CD4-positive, CD25-positive, alpha-beta regulatory T cell (primary cell): ENCODE measurements at regions not wholly inside any gene's neighbourhood (a gene's known extent, or its start where the extent isn't known, plus 50 kb on each side); places are given as distances from the start of the nearest gene placed in this dataset.
"Not testable (repeated sequence)": the region's sequence is repeated elsewhere in the genome, so short reads cannot be mapped to it uniquely, and the experiment has no call there.

Source experiments
- ATAC-seq, 2 donors: fragments of 150-1000 bp; cut with Tn5 transposase; one replicate each; pipeline ENCODE4 v1.10.0; 2021; ENCODE audit warnings: low read depth in 2 of 2, moderate number of reproducible peaks in 2 of 2, moderate library complexity in 1 of 2
- DNase-seq, 3 donors: peaks; one replicate each; pipeline versions ENCODE4 v3.0.0 to v3.0.0-alpha.2; 2012 to 2022; ENCODE audit warnings: mixed read lengths in 1 of 3
- H3K27ac ChIP-seq: one replicate; pipeline ENCODE4 v1.7.0; 2013; ENCODE audit warnings: mild to moderate bottlenecking, low read length; ENCODE audit not compliant: insufficient read depth, poor library complexity, severe bottlenecking
- H3K27me3 ChIP-seq: one replicate; pipeline ENCODE4 v1.7.0; 2013; ENCODE audit warnings: low read length; ENCODE audit not compliant: control insufficient read depth, insufficient read depth
- H3K36me3 ChIP-seq: one replicate; pipeline ENCODE4 v1.7.0; 2013; ENCODE audit warnings: mild to moderate bottlenecking, low read length, moderate library complexity; ENCODE audit not compliant: control insufficient read depth, insufficient read depth
- H3K4me1 ChIP-seq: 2 replicates; pipeline ENCODE4 v1.7.0; 2013; ENCODE audit warnings: mild to moderate bottlenecking, low read length; ENCODE audit not compliant: insufficient read depth, control insufficient read depth, poor library complexity, severe bottlenecking
- H3K4me3 ChIP-seq: one replicate; pipeline ENCODE4 v1.7.0; 2013; ENCODE audit warnings: low read depth, mild to moderate bottlenecking, low read length, moderate library complexity
- H3K9me3 ChIP-seq, 2 experiments: 1 replicate in 1 of 2; 2 replicates in 1 of 2; pipeline ENCODE4 v1.7.0; 2013; ENCODE audit warnings: low read length in 2 of 2, mild to moderate bottlenecking in 1 of 2, moderate library complexity in 1 of 2; ENCODE audit not compliant: control insufficient read depth in 2 of 2
- H3K27ac Mint-ChIP-seq, 3 donors: one replicate each; pipeline ENCODE4 v1.8.0; 2020 to 2022; ENCODE audit warnings: mild to moderate bottlenecking in 3 of 3, mixed read lengths in 3 of 3, moderate library complexity in 2 of 3
- H3K27me3 Mint-ChIP-seq: one replicate; pipeline ENCODE4 v1.8.0; 2022; ENCODE audit warnings: mild to moderate bottlenecking, mixed read lengths
- H3K36me3 Mint-ChIP-seq: one replicate; pipeline ENCODE4 v1.8.0; 2020; ENCODE audit warnings: mixed read lengths
- H3K4me1 Mint-ChIP-seq, 4 donors: one replicate each; pipeline ENCODE4 v1.8.0; 2020 to 2022; ENCODE audit warnings: mixed read lengths in 4 of 4, mild to moderate bottlenecking in 1 of 4
- H3K4me3 Mint-ChIP-seq, 4 donors: one replicate each; pipeline ENCODE4 v1.8.0; 2020 to 2022; ENCODE audit warnings: mild to moderate bottlenecking in 4 of 4, mixed read lengths in 4 of 4, moderate library complexity in 3 of 4
- H3K9me3 Mint-ChIP-seq, 7 donors: one replicate each; pipeline ENCODE4 v1.8.0; 2020 to 2022; ENCODE audit warnings: mixed read lengths in 7 of 7, mild to moderate bottlenecking in 3 of 7, moderate library complexity in 2 of 7

DNA sequence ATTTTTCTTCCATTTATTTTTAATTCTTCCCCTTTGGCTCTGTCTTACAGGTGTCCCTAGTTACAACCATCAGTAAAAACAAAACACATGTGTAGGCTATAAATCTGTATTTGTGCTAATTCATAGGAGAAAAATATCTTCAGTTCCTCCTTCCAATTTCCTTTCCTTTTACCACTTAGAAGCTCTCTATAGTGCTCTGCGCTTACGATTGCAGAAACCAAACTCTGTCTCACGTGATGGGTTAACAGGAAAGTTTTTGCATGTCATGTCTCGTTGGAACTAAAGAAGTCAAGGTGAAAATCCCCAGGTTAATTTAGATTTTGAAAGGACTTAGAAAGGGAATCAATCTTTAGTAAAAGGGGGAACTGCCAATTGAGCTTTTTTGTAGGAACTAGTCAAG lies 1390.5 kb upstream of the ZEB2 start:
- no peak overlapping the region for H3K27ac ChIP-seq
- Mint-ChIP-seq H3K27me3 (no peaks in the 10 kb centered on the region), H3K27ac (no peak overlapping the region), H3K9me3 (peaks cover 0 to 5% (median 2%) of the 10 kb centered on the region in 7 donors), H3K4me1 (no peaks in the 10 kb centered on the region), H3K4me3 (no peak overlapping the region), H3K36me3 (no peaks in the 10 kb centered on the region)
- H3K4me3 ChIP-seq: no peak overlapping the region
- no peaks in the 10 kb centered on the region for H3K4me1 ChIP-seq
- no peak for DNase-seq
- H3K27me3 ChIP-seq: no peaks in the 10 kb centered on the region
- no peaks in the 10 kb centered on the region for H3K9me3 ChIP-seq
- ATAC-seq: no peak
- no peaks in the 10 kb centered on the region for H3K36me3 ChIP-seq

DNA sequence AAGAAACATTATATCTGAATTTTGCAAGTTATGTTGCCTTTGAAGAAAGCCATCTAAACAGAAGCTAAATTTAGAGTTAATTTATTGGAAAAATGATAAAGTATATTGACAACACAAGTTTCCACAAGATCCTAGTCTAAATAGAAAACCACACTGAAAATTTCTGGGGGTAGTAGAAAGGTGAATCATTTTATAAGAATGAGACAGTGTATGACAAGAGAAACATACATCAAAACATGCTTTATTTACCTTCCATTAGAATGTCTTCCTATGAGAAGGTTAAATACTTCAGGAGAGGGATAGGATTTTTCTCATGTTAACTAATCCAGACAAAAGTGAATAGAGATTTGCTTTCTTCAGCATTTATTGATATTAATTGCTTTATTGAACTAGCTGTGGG lies 1389.8 kb upstream of the ZEB2 start:
- Mint-ChIP-seq H3K4me1 (no peaks in the 10 kb centered on the region), H3K4me3 (no peak overlapping the region), H3K27ac (no peak overlapping the region), H3K9me3 (peaks cover 0 to 5% (median 2%) of the 10 kb centered on the region in 7 donors), H3K36me3 (no peaks in the 10 kb centered on the region), H3K27me3 (no peaks in the 10 kb centered on the region)
- ATAC-seq (no peak), DNase-seq (no peak)
- no peaks in the 10 kb centered on the region for H3K27me3 ChIP-seq
- no peak overlapping the region for H3K27ac ChIP-seq
- no peaks in the 10 kb centered on the region for H3K4me1 ChIP-seq
- H3K9me3 ChIP-seq: no peaks in the 10 kb centered on the region
- no peaks in the 10 kb centered on the region for H3K36me3 ChIP-seq
- no peak overlapping the region for H3K4me3 ChIP-seq

DNA sequence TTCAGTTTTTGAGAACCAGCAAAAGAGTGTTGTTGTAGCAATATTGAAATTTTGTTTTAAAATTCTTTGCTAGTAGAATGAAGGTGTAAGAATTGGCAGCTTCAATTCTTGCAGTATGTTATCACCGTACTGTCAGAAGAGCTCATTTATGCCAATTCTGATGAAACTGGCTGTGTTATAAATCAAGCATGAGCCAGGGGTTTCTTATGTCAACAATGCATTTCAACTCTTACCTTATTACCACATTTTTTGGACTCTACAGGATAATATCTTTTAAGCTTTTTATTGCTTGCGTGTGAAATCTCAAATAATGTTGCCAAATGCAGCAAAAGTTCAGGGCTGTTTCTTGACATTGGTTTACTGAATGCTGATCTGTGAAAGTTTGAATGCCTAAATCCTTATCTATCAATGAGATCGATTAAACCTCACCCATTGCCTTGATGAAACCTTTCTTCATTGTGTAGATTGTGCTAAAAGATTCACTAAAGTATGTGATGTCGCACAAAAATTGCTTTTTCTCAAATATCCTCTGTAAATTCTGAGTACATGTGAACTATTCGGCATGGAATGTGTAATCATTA lies 1389.3 kb upstream of the ZEB2 start:
- no peak overlapping the region for H3K4me3 ChIP-seq
- H3K27me3 Mint-ChIP-seq: no peaks in the 10 kb centered on the region
- no peak for DNase-seq
- no peaks in the 10 kb centered on the region for H3K4me1 Mint-ChIP-seq
- H3K36me3 ChIP-seq: no peaks in the 10 kb centered on the region
- no peaks in the 10 kb centered on the region for H3K36me3 Mint-ChIP-seq
- H3K9me3 Mint-ChIP-seq: peaks cover 0 to 5% (median 2%) of the 10 kb centered on the region in 7 donors
- no peaks in the 10 kb centered on the region for H3K4me1 ChIP-seq
- H3K27ac Mint-ChIP-seq: no peak overlapping the region
- no peak overlapping the region for H3K27ac ChIP-seq
- H3K27me3 ChIP-seq: no peaks in the 10 kb centered on the region
- no peak for ATAC-seq
- no peak overlapping the region for H3K4me3 Mint-ChIP-seq
- H3K9me3 ChIP-seq: no peaks in the 10 kb centered on the region

DNA sequence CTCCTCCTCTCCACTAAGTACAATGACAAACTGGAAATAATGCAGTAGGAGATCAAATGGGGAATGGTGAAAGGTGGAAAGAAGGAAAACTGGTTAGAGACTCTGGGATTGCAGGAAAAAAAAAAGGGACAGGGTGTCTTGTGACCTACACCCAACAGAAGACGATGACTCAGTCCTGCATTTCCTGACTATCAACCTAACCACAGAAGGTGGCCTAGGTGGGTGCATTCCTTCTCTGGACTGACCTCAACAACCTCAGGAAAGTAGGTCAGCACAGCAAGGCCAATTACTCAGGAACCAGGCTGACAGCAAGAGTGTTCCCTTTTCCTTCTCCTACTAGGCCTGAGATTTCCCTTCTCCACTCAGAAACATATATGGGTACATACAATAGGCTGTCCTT lies 1386.4 kb upstream of the ZEB2 start:
- Mint-ChIP-seq H3K27ac (peak overlapping the region in 1 of 3 donors; percentile 64), H3K4me3 (no peak overlapping the region), H3K9me3 (peaks cover 0 to 13% (median 2%) of the 10 kb centered on the region in 7 donors), H3K4me1 (no peaks in the 10 kb centered on the region), H3K36me3 (no peaks in the 10 kb centered on the region), H3K27me3 (no peaks in the 10 kb centered on the region)
- H3K9me3 ChIP-seq: no peaks in the 10 kb centered on the region
- no peak overlapping the region for H3K27ac ChIP-seq
- no peak overlapping the region for H3K4me3 ChIP-seq
- H3K4me1 ChIP-seq: no peaks in the 10 kb centered on the region
- no peaks in the 10 kb centered on the region for H3K27me3 ChIP-seq
- no peak for ATAC-seq
- H3K36me3 ChIP-seq: no peaks in the 10 kb centered on the region
- no peak for DNase-seq

DNA sequence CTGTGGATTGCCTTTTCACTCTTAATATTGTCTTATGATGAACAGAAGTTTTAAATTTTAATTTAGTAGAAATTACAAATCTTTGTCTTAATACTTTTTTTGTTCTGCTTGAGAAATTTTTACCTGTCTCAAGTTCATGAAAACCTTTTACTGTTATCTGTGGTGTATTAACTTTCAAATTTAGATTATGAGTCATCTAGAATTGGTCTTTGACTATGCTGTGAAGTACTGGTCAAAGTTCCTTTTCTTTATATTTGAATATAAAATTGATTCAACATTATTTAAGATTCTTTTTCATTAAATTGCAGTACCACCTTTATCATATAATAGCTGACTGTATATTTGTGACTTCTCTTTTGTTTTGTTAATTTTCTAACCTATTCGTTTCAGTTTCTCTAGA lies 1385.5 kb upstream of the ZEB2 start:
- Histone ChIP-seq H3K9me3 (no peaks in the 10 kb centered on the region), H3K27ac (no peak overlapping the region), H3K36me3 (no peaks in the 10 kb centered on the region), H3K27me3 (no peaks in the 10 kb centered on the region), H3K4me1 (no peaks in the 10 kb centered on the region), H3K4me3 (no peak overlapping the region)
- Mint-ChIP-seq H3K36me3 (no peaks in the 10 kb centered on the region), H3K27me3 (no peaks in the 10 kb centered on the region), H3K27ac (no peak overlapping the region), H3K9me3 (peaks cover 2 to 20% (median 4%) of the 10 kb centered on the region in 7 donors), H3K4me3 (no peak overlapping the region), H3K4me1 (no peaks in the 10 kb centered on the region)
- DNase-seq: no peak
- ATAC-seq: no peak

DNA sequence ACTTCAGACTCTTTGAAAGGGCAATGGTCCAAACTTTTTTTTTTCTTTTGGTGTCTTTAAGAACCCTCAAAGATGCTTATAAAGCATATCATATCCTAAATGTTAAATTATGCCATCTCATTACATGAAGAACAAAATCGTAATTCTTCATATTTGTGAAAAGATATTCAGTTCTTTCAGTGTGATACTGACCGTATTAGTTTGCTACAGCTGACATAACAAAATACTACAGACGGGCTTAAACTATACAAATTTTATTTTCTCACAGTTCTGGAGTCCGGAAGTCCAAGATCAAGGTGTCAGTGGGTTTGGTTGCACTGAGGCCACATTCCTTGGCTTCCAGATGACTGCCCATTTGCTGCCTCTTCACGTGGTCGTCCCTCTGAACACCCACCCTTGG lies 1377.2 kb upstream of the ZEB2 start:
- ATAC-seq (no peak), DNase-seq (no peak)
- Mint-ChIP-seq H3K36me3 (no peaks in the 10 kb centered on the region), H3K4me1 (no peaks in the 10 kb centered on the region), H3K27ac (no peak overlapping the region), H3K27me3 (no peaks in the 10 kb centered on the region), H3K4me3 (no peak overlapping the region), H3K9me3 (peaks cover 2 to 21% (median 9%) of the 10 kb centered on the region in 7 donors)
- H3K27me3 ChIP-seq: no peaks in the 10 kb centered on the region
- no peak overlapping the region for H3K27ac ChIP-seq
- H3K4me1 ChIP-seq: no peaks in the 10 kb centered on the region
- no peaks in the 10 kb centered on the region for H3K9me3 ChIP-seq
- H3K36me3 ChIP-seq: no peaks in the 10 kb centered on the region
- no peak overlapping the region for H3K4me3 ChIP-seq

DNA sequence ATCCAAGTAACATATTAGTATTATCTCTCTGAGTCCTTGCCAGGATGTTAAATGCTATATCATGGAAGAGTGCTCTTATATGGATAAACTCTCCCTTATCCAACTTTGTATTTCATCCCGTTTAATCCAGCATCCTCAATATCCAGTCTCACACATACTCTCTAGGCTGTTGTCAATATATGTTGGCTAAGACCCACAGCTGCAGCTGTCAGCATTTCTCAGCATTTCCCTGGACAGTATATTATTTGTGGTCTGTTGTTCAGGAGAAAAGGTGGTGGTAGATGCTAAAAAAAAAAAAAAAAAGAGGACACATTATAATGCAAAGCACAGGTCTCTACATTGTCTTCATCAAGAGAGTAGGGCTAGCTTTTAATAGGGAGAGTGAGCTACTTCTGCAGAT lies 1368.0 kb upstream of the ZEB2 start:
- Mint-ChIP-seq H3K36me3 (no peaks in the 10 kb centered on the region), H3K9me3 (peaks cover 0 to 11% (median 4%) of the 10 kb centered on the region in 7 donors), H3K27ac (no peak overlapping the region), H3K4me3 (no peak overlapping the region), H3K4me1 (no peaks in the 10 kb centered on the region), H3K27me3 (no peaks in the 10 kb centered on the region)
- DNase-seq (no peak), ATAC-seq (no peak)
- Histone ChIP-seq H3K4me1 (no peaks in the 10 kb centered on the region), H3K4me3 (no peak overlapping the region), H3K27ac (no peak overlapping the region), H3K36me3 (no peaks in the 10 kb centered on the region), H3K9me3 (no peaks in the 10 kb centered on the region), H3K27me3 (no peaks in the 10 kb centered on the region)

DNA sequence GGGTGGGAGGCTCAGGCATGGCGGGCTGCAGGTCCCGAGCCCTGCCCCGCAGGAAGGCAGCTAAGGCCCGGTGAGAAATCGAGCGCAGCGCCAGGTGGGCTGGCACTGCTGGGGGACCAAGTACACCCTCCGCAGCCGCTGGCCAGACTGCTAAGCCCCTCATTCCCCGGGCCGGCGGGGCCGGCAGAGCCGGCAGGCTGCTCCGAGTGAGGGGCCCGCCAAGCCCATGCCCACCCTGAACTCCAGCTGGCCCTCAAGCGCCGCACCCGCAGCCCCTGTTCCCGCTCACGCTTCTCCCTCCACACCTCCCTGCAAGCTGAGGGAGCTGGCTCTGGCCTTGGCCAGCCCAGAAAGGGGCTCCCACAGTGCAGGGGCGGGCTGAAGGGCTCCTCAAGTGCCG lies 1361.1 kb upstream of the ZEB2 start:
- H3K9me3 Mint-ChIP-seq, H3K36me3 ChIP-seq, H3K27ac Mint-ChIP-seq, H3K4me3 Mint-ChIP-seq, DNase-seq, H3K36me3 Mint-ChIP-seq, H3K4me3 ChIP-seq, H3K4me1 ChIP-seq, H3K27me3 Mint-ChIP-seq, ATAC-seq, H3K27ac ChIP-seq, H3K27me3 ChIP-seq, H3K9me3 ChIP-seq, H3K4me1 Mint-ChIP-seq: not testable (repeated sequence)
